Right atrium auricular region (tissue), 2 donors: ENCODE measurements at regions not wholly inside any gene's neighbourhood (a gene's known extent, or its start where the extent isn't known, plus 50 kb on each side); places are given as distances from the start of the nearest gene placed in this dataset.
A peak's percentile ranks its signal among the peaks of the same experiment; 100 is the strongest.

ENCODE experiments used
- DNase-seq: peaks from one replicate; pipeline ENCODE4 v3.0.0-alpha.2; 2019; ENCODE audit warnings: low spot score
- H3K27ac ChIP-seq, 2 donors: fragments of 200-600 bp; sonication (generic); 1 replicate in 1 of 2; 2 replicates in 1 of 2; pipeline ENCODE4 v1.5.1; 2016 to 2019
- H3K27me3 ChIP-seq, 2 donors: fragments of 200-600 bp; sonication (generic); one replicate each; pipeline versions ENCODE4 v1.5.1 to v1.6.0; 2017 to 2019
- H3K36me3 ChIP-seq: fragments of 200-600 bp; sonication (generic); one replicate; pipeline ENCODE4 v1.5.1; 2016
- H3K4me1 ChIP-seq, 2 donors: fragments of 200-600 bp; sonication (generic); one replicate each; pipeline versions ENCODE4 v1.5.1 to v1.6.0; 2017 to 2019
- H3K4me3 ChIP-seq, 2 donors: fragments of 200-600 bp; sonication (generic); 1 replicate in 1 of 2; 2 replicates in 1 of 2; pipeline ENCODE4 v1.5.1; 2017 to 2019; ENCODE audit warnings: mild to moderate bottlenecking in 1 of 2, moderate library complexity in 1 of 2
- H3K9me3 ChIP-seq, 2 donors: fragments of 200-600 bp; sonication (generic); one replicate each; pipeline ENCODE4 v1.5.1; 2019
- TF ChIP-seq, protein P1 (sequence below), 2 donors: fragments of 200-600 bp; sonication (generic); IDR thresholded peaks; one replicate each; pipeline ENCODE4 v1.5.1; 2019; ENCODE audit warnings: antibody characterized with exemption in 2 of 2

DNA sequence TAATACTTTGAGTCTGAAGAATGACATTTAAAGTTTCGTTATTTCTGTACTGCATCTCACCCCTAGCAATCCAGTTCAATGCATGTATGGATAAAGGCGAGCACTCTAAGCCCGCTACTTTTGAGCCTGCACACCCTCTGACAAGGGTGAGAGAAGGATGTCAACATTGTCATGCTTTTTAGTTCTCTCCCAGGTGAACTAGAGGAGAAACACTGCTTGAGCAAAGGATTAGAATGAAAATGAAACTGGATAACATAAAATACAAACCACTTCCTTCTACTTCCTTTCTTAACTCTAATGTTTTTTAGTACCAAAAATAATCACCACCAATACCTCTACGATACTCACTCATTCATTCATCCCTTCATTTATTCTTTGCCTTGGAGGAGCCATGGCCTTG is 588.7 kb upstream of the NR2F2 start:
- TF ChIP-seq, protein P1, sequence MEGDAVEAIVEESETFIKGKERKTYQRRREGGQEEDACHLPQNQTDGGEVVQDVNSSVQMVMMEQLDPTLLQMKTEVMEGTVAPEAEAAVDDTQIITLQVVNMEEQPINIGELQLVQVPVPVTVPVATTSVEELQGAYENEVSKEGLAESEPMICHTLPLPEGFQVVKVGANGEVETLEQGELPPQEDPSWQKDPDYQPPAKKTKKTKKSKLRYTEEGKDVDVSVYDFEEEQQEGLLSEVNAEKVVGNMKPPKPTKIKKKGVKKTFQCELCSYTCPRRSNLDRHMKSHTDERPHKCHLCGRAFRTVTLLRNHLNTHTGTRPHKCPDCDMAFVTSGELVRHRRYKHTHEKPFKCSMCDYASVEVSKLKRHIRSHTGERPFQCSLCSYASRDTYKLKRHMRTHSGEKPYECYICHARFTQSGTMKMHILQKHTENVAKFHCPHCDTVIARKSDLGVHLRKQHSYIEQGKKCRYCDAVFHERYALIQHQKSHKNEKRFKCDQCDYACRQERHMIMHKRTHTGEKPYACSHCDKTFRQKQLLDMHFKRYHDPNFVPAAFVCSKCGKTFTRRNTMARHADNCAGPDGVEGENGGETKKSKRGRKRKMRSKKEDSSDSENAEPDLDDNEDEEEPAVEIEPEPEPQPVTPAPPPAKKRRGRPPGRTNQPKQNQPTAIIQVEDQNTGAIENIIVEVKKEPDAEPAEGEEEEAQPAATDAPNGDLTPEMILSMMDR (IDR thresholded peaks at IDR 0.05) = no peak
- Histone ChIP-seq H3K27ac (no peak overlapping the region), H3K4me3 (no peak overlapping the region), H3K36me3 (no peaks in the 10 kb centered on the region), H3K9me3 (no peaks in the 10 kb centered on the region), H3K27me3 (no peaks in the 10 kb centered on the region), H3K4me1 (no peaks in the 10 kb centered on the region)
- no peak for DNase-seq

DNA sequence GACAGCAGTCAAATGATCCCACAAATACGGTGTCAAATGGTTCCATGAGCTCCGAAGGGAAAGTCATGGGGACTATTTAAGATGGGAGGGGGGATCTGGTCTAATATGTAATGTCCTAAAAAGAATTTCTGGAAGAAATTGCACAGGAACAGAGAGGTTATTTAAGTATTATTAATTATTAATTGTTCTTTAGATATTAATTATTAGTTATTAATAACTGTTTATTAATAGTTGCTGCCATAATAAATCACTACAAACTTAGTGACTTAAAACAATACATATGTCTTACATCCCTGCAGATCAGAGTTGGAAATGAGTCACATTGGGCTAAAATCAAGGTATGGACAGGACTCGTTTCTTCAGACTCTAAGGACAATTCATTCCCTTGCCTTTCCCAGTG is 588.2 kb upstream of the NR2F2 start:
- no peak overlapping the region for H3K27ac ChIP-seq
- no peak overlapping the region for H3K4me3 ChIP-seq
- no peak for DNase-seq
- TF ChIP-seq, protein P1 (IDR thresholded peaks at IDR 0.05) = no peak
- no peaks in the 10 kb centered on the region for H3K9me3 ChIP-seq
- H3K4me1 ChIP-seq = no peaks in the 10 kb centered on the region
- H3K36me3 ChIP-seq = no peaks in the 10 kb centered on the region
- no peaks in the 10 kb centered on the region for H3K27me3 ChIP-seq

DNA sequence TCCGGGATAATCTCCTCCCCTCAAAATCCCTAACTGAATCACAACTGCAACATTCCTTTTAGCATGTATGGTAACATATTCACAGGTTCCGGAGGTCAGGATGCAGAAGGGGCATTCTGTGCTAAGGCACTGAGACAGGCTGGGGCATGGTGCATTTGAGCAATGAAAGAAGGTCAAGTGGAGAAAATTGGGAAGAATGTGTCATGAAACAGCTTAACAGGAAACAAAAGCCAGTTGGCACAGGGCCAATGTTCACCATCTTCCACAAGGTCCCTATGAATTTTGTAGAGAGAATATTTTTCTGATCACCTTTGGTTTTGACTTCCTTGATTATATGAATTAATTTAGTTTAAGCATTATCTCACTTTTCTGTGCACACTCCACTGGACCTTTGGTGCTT is 587.7 kb upstream of the NR2F2 start:
- TF ChIP-seq, protein P1 (IDR thresholded peaks at IDR 0.05) = no peak
- no peaks in the 10 kb centered on the region for H3K4me1 ChIP-seq
- H3K36me3 ChIP-seq = no peaks in the 10 kb centered on the region
- H3K9me3 ChIP-seq = no peaks in the 10 kb centered on the region
- H3K4me3 ChIP-seq = no peak overlapping the region
- DNase-seq = no peak
- H3K27me3 ChIP-seq = no peaks in the 10 kb centered on the region
- H3K27ac ChIP-seq = no peak overlapping the region

DNA sequence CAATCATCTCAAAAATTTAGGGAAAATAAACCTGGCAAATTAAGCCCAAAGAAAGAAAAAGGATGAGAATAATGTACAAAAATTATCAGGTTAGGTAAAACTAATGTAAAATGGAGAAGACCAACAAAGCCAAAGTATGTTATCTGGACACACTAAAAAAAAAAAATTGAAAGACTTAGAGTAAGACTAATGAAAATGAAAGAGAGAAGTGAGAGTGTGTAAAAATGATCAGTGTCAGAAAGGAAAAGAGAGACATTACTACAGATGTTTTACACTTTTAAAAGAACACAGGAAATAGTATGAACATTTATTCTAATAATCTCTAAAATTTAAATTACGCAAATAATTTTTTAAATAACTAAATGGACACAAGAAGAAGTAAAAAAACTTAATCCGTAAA is 573.3 kb upstream of the NR2F2 start:
- H3K9me3 ChIP-seq = no peaks in the 10 kb centered on the region
- H3K27me3 ChIP-seq = no peaks in the 10 kb centered on the region
- no peak overlapping the region for H3K4me3 ChIP-seq
- no peak for DNase-seq
- H3K36me3 ChIP-seq = no peaks in the 10 kb centered on the region
- peaks cover 0 to 6% of the 10 kb centered on the region in 2 donors for H3K4me1 ChIP-seq
- TF ChIP-seq, protein P1 (IDR thresholded peaks at IDR 0.05) = no peak
- H3K27ac ChIP-seq = no peak overlapping the region

GRCh38 chr15:95758451-95758850 is 572.0 kb upstream of the NR2F2 start:
- TF ChIP-seq, protein P1 (IDR thresholded peaks at IDR 0.05) = no peak
- Histone ChIP-seq H3K27me3 (no peaks in the 10 kb centered on the region), H3K4me1 (peaks cover 0 to 6% of the 10 kb centered on the region in 2 donors), H3K27ac (peak overlapping the region in 1 of 2 donors; percentile 8), H3K9me3 (no peaks in the 10 kb centered on the region), H3K4me3 (no peak overlapping the region), H3K36me3 (no peaks in the 10 kb centered on the region)
- DNase-seq = no peak

DNA sequence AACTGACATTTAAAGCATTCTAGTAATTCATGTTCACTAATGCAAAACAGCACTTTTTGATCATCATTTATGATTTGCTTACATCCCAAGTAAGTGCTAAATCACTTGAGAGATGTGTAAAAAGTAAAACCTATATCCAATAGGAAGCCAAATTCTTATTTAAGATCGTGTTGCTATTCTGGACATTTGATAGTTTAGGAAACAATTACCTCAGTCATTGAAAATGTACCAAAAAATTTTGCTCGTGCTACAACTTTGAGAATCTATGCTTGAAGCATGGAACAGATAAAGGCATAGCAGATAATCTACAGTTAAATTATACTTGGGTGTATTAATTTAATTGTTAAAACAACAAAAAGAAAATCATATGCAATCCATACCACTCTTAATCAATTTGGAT is 571.6 kb upstream of the NR2F2 start:
- H3K4me3 ChIP-seq = no peak overlapping the region

More for the DNA sequence above, 571.6 kb upstream of the NR2F2 start:
- H3K36me3 ChIP-seq = no peaks in the 10 kb centered on the region
- no peak for DNase-seq
- peaks cover 0 to 6% of the 10 kb centered on the region in 2 donors for H3K4me1 ChIP-seq
- TF ChIP-seq, protein P1 (IDR thresholded peaks at IDR 0.05) = no peak
- no peaks in the 10 kb centered on the region for H3K27me3 ChIP-seq
- H3K27ac ChIP-seq = peak overlapping the region in 1 of 2 donors; percentile 8
- H3K9me3 ChIP-seq = no peaks in the 10 kb centered on the region
